ENCODE measurements at regions not wholly inside any gene's neighbourhood (a gene's known extent, or its start where the extent isn't known, plus 50 kb on each side); places are given as distances from the start of the nearest gene placed in this dataset.

- no peak for DNase-seq
Observed at GRCh38 chr9:14517154-14517906, 175.9 kb downstream of the ZDHHC21 start.

DNA sequence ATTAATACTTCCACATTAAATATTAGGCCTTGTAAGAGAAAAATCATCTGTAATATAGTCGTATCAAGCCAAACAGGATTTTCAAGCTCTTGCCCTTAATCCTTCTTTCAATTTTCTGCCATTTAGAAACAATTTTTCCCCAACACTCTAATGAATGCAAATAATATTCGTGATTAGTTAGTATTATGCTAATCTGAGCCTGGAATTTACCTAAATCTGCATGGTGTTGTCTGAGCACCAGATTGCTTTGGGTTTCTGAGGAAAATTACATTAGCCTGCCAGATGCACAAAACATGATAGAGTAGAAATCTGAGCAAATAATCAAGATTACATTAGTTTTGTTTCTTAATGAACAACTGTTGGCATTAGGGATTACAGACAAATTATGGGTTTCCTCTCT is 176.6 kb downstream of the ZDHHC21 start:
- DNase-seq, result no peak

GRCh38 chr9:14515571-14516198 is 177.5 kb downstream of the ZDHHC21 start:
- no peak for DNase-seq

DNA sequence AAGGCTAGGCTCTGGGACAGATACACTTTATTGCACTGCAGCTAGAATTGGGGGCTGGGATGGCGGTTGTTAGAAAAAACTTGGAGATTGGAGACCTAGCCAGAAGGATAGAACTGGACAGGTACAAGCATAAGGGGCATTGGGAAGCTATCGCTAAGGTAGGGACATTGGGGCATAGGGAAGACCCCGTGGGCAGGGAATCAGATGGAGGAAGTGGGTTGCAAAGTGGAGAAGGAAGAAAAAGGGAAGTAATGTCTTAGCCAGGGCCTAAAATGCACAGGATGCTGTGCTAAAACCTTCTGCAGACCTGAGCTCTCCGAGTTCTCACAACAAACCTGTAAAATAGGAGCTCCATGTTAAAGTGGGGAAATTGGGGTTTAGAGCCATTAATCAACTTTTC is 178.2 kb downstream of the ZDHHC21 start:
- DNase-seq, result no peak

GRCh38 chr9:14512942-14513341 is 180.3 kb downstream of the ZDHHC21 start:
- DNase-seq, result no peak

- no peak for DNase-seq
Observed at GRCh38 chr9:14511452-14511851, 181.8 kb downstream of the ZDHHC21 start.

DNA sequence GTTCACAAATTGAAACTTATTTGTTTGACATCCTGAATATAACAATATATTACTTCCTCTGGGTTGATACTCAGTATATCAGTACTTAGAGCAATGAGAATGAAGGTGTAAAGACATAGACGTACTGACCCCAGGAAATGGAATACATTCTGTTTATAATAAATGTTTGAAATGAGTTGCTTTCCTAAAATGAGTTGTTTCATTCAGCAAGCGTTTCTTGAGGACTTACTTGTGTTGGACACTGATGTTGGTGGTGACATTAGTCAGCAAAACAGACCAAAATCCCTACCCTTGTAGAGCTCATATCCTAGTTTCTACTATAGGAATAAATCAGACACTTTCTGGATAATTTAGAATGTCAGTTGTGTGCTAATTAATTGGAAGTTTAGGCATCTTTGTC is 184.3 kb downstream of the ZDHHC21 start:
- DNase-seq, result no peak

DNA sequence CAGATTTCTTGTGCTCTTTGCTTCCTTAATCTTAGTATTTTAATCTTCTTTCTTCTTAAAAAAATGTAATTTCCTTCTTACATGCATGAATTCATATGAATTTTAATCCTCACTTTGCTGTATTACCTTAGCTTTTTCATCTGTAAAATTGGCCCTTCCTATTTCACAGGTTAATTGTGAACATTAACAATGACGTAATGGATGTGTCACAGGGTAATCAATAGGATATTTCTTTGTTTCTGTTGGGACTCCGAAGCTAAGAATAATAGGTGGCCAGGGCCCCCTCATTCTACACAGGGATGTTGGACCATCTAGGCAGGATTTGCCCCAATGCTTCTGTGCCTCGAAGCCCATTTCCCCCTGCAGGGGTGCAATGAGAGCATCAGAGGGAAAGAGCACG is 187.4 kb upstream of the NFIB start:
- no peak for DNase-seq

GRCh38 chr9:14500705-14501104 is 186.8 kb upstream of the NFIB start:
- no peak for DNase-seq

DNA sequence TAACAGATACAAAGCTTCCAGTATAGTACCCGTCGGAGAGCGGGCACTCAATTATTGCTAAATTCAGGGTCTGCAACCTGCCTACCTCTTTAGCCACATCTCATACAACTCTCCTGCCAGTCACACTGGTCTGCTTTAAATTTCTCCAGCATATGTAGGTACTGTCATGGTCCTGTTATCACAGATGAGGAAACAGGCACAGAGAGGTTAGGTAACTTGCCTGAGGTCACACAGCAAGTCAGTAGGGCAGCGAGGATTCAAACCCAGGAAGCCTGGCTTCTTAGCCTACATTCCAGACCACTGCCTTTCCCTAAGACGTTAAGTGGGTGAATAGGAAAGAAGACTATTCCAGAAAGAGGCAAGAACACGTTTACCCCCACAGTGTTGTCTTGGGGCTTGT is 186.0 kb upstream of the NFIB start:
- no peak for DNase-seq

- no peak for DNase-seq
Observed at GRCh38 chr9:14498824-14499223, 184.9 kb upstream of the NFIB start.

DNA sequence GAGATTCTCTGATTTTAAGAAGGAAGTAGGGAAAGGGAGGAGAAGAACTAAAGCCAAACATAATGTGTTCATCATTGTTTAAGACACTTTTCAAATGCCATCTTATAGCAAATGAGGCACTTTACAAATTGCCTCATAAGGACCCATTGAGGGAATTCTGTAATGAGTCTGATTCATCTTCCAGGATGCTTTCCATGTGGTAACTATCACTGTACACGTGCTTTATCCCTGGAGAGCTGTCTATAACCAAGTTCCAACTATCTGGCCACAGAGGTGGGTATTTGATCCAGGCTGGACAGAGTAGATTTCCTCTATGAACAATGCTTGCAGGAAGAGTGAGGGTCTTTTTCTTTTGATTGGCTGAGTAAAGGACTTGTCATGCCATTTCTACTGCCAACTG is 183.5 kb upstream of the NFIB start:
- DNase-seq, result no peak

- DNase-seq, result no peak
Observed at GRCh38 chr9:14488421-14489190, 174.7 kb upstream of the NFIB start.

DNA sequence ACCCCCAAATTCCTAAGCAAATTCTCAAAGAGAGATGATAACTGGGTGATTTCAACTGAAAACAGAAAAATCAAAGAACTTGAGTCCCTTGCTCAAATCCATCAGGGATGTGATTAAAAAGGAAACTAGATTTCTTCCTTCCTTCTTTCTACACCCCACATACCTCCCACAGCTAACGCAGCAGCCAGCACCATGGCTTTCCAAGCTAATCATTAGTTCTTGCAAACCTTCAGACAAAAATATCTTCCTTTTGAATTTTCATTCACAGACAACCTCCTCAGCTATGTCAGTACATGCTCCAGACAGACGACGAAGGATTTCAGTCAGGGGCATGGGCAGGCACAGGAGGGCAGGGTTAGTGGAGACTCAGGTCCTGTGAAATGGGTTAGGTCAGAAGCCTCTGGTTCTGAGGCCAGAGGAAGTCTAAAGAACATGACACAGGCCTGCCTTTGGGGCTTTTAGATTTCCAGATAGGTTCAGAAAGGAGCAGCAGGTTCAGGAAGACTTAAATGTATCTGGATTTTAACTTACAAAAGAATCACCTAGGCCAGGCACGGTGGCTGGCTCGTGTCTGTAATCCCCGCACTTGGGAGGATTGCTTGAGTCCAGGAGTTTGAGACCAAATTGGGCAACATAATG is 173.7 kb upstream of the NFIB start:
- no peak for DNase-seq

DNA sequence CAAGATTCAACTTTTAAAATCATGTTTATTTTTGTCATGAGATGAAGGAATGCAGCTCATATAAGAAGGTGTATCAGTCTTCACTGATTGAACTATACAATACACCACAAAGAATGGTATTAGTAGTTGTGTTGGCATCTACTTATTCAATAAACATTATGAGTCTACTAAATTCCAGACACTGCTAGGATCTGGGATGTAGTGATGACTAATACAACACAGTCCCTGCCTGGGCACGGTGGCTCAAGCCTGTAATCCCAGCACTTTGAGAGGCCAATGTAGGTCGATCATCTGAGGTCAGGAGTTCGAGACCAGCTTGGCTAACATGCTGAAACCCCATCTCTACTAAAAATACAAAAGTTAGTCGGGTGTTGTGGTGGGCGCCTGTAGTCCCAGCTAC is 171.4 kb upstream of the NFIB start:
- DNase-seq, result no peak

DNA sequence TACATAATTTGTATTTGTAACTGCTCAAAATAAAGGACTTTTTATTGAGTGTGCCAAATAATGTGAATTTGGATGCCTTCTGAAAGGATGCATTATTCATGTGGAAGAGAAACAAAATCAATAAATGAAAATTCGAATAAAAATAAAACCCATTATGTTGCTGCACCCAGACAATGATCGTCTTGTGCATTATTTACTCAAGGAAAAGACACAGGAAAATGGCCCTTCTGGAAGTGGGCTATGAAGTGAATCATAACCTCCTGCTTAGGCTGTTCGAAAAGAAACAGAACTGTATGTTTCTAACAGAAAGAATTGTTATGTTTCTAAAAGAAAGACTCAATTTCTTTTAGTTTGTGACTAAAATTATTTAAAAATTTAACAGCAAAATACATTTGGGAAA is 168.9 kb upstream of the NFIB start:
- no peak for DNase-seq

- DNase-seq, result no peak
Observed at GRCh38 chr9:14480526-14480925, 166.6 kb upstream of the NFIB start.

DNA sequence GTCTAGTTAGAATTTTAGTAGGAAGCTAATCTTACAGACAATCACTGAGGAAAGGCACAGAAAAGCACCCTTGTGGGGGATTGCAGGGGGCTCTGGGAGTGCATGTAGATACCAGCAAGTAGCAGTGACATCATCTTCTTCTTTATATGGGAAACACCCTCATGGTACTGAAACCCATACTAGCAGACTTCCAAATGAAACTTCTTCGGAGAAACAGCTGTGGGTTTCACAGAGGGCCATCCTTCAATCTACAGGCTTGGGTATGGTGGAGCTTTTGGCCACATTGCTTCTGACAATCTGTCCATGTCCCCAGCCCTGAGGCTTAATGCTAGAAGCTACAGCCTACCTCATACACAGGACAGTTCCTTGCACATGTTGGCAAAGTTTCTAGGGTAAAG is 165.2 kb upstream of the NFIB start:
- no peak for DNase-seq

GRCh38 chr9:14478175-14479162 is 164.5 kb upstream of the NFIB start:
- DNase-seq, result no peak

DNA sequence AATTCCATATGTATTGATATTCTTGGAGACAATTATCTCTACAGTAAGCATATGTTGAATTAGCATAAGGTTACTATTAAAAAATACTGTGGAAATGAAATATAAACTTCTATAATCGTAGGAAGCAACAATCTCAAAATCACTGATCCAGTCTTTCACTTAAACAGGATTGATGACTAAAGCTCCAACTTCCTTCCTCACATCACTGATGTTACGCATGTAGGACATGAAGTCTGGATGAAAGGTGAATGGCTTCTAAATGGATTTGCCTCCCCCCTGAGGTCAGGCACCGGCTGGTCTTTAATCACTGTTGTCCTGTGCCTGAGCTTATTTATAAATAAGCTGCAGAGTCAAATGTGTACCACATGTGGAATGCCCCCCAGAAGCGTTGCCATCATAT is 157.1 kb upstream of the NFIB start:
- DNase-seq, result no peak

DNA sequence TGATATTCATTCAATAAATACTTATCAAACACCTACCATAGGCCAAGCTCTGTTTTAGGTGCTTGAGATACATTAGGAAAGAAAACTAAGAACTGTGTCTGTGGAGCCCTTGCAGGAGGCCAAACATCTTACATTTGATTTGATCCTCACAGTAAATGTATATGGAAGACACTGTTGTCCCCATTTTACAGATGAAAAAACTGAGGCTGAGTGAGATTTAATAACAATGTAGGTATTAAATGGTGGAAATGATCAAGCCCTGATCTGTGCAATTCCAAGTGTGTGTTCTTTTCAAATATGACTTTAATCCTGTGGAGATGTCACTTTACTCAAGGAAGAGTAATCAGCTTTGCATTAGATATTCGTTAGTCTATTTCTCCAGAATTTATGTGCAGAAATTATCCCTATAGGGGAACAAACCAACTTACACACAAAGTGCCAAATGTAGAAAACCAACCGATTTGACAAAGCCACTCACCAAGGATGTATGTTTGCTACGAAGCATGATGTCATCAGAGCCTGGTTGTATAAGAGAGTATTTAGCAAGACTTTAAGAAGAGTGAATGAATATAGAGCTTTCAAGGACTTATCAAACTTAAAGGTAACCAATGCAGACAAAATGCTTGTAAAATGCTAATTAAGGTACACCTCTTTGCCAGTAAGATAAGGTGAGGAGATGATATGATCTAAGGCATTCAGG is 153.9 kb upstream of the NFIB start:
- DNase-seq, result no peak

DNA sequence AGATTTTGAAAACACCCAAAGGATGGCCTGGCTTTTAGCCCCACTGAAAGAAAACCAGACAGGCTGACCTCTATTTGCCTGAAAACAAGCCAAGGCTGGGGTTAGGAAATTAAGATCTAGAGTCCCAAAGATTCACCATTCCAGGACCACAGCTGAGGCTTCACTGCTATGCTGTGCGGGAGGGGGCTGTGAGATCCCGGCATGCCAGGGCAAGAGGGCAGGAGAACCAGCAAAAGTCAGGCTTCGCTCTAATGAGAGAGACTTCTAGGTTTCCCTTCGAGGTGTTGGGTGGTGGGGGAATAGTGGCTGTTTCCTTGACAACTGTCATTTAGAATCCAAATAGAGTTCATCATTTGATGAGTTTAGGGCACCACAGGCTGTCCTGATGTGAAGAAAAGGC is 152.9 kb upstream of the NFIB start:
- DNase-seq, result no peak
